Neural progenitor cell (in vitro differentiated cells): ENCODE measurements at regions not wholly inside any gene's neighbourhood (a gene's known extent, or its start where the extent isn't known, plus 50 kb on each side); places are given as distances from the start of the nearest gene placed in this dataset.

Experiments
- CTCF ChIP-seq: fragments of 200-600 bp; sonication (generic); IDR thresholded peaks from 2 replicates; pipeline ENCODE4 v1.5.1; 2017; ENCODE audit warnings: antibody characterized with exemption, mild to moderate bottlenecking
- EZH2 ChIP-seq: fragments of 200-600 bp; sonication (generic); IDR thresholded peaks from 2 replicates; pipeline ENCODE4 v1.6.1; 2017; ENCODE audit warnings: antibody characterized with exemption, mild to moderate bottlenecking, moderate library complexity

GRCh38 chrX:39204945-39205344 lies 403.7 kb downstream of the MID1IP1 start:
- no peak for TF ChIP-seq EZH2
- no peak for TF ChIP-seq CTCF
